ENCODE measurements at regions not wholly inside any gene's neighbourhood (a gene's known extent, or its start where the extent isn't known, plus 50 kb on each side); places are given as distances from the start of the nearest gene placed in this dataset.

DNA sequence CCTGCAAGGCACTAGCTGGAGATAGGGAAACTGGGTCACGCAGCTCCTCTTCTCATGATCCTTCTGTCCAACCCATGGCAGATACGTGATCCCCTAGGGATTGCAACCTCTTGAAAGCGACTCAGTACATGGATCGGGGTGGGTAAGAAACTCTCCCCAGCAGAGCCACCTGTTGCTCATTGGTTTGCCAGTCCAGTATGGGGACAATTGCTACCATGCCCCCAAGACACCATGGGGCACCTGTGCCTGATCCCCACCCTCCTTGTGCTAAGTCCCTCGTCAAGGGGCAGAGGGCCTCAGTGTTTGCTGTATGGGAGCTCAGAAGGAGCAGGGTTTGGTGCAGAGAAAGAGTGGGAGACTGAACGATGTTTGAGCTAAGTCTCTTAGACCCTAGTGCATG is 500.9 kb downstream of the ENC1 start:
- no peak for DNase-seq

DNA sequence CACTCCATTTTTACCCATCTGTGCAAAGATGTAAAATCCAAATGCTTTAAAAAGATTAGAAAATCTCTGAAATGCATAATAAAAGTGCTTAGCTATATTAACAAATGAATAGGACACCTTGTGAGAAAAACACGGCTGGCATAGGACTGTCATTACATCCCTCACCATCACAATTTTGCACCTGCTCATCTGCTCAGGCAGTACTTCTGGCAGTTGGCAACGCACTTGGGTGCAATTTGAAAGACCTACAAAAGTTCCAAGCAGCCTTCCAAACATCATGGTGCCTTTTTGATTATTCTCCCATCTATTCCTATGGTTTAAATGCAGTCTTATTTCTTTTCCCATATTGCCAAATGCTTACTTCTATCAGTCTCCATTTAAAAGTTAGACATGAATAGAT is 501.8 kb downstream of the ENC1 start:
- no peak for DNase-seq

- DNase-seq: no peak
Measured at GRCh38 chr5:74136276-74136825, 504.2 kb downstream of the ENC1 start.

GRCh38 chr5:74135033-74135432 is 505.5 kb downstream of the ENC1 start:
- no peak for DNase-seq

GRCh38 chr5:74132485-74132884 is 506.5 kb downstream of the ARHGEF28 start:
- DNase-seq: no peak

DNA sequence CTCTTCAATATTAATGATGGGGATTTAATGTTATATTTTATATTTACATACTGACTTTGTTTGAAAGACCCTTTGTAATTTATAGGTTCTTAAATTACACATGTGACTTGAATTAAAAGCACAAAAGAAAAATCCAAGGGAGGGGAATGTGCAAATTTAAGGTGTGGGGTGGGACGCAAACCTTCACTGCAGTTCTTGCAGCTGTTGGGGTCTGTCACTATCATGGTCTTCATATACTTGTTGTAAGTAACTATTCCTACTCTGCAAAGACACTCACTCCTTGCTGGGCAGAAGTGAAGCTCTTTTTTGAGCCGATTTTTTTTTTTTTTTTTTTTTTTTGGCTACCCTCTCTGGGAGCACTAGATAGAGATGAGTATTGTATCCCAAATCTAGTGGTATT is 505.3 kb downstream of the ARHGEF28 start:
- DNase-seq: no peak

DNA sequence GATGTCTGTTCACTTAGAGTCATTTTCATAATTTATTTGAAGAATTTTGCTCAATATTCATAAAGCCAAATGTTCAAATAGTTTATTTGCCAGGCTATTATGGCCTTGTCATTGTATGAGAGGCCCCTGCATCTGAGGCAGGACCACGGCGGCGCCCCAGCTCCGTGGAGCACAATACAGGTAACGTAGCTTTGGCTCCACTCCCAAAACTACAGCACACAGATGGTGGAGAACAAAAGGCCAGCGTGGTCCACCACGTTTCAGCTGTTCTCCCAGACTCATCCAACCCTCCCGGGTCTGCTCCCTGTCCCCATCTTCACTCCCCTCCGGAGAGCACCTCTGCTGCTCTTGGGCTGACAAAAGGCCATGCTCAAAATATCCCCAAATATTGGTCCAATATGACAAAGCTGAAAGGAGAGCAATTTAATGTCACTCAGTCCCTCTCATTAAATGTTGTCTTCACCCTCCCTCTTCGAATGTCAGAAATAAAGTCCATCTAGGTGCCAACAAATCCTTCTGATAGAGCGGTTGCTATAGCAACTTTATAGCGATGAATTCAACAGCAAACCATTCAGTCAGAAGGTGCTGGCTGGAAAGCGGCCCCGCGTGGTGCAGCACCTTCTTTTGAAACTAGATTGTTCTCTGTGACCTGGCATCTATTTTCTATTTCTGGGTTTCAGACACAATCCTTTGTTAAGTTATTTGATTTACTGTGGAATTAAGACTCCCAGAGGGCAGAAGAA is 504.3 kb downstream of the ARHGEF28 start:
- no peak for DNase-seq

DNA sequence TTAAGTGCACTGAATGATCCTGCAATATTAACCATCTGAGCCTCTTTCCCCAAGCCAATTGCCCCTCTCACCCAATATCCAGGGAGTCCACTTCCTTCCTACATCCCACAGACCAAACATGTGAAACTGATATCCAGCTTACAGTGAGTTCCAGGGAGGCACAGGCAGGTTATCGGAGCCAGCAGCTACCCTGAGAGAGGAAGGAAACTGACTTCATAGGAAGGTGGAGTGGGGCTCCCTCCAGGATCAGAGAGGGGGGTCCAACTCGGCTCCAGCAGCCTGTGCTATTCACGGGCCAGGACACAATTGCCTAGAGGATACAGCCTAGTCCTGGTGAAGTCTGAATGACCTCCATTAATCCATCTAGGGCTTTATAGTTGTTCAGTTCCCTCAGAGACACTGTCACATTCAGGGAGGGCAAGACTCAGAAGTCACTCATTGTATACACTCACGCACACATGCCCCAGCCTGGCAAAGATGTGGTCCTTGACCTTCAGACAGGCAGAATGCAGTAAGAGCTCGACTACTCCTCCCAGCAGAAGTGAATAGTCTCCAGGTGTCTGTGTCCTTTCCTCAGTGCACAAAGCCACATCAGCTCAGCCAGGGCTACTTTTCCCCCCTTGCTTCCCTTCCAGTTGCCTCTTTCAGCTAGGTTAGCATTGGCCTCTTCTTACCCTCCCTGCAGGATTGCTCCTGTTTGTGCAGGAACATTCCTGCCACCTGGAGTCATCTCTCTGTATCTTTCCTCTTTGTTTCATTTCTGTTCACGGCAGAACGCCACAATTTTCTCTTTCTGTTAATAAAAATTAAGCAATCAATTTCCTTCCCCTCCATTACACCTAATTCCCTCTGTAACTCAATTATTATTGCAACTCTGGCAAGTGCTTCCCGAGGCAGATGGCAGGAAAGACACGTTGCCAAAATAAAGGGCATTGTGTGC is 501.7 kb downstream of the ARHGEF28 start:
- no peak for DNase-seq

DNA sequence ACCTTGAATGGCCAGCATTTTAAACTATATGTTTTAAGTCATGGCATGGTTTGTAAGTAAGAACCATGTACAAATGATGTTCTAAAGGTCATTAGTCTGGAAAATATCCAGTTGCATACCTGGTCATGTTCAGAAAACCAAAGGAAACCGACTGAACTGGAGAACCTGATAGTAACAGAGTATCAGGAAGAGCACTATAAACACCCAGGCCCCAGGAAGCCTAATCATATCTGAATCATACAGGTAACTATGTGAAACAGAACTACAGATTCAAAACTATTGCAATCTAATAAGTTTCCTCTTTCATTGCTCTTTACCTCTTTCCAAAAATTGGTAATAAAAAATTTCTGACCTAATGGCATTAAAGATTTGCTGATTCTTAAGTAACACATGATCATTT is 500.3 kb downstream of the ARHGEF28 start:
- no peak for DNase-seq

GRCh38 chr5:74124826-74125225 is 498.8 kb downstream of the ARHGEF28 start:
- DNase-seq: no peak

- DNase-seq: no peak
Measured at GRCh38 chr5:74123929-74124328, 497.9 kb downstream of the ARHGEF28 start.

DNA sequence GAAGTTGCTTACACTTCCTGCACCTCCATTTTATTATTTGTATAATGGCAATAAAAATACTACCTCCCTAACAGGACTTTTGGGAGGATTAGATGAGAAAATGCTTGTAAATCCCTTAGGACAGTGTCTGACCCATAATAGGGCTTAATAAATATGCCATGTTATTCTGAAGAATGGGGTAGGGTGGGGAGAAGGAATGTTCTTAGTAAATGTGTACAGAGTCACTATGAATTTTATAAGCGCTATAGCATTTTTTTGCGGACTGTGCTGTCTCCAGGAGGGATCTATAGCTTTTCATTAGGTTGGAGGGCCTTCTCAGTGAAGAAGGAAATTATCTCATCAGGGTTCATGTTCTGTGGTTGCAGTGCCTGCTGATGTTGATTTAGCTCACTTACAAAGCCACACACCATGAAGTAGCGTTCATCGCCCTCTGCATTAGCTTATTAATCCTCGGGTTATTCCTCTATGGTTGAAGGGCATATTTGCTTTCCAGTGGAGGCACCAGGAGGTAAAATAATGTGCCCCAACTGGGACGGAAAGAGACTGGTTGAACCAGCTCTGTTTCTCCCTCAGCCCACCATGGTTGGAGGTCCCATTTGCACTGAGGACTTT is 497.1 kb downstream of the ARHGEF28 start:
- DNase-seq: no peak

DNA sequence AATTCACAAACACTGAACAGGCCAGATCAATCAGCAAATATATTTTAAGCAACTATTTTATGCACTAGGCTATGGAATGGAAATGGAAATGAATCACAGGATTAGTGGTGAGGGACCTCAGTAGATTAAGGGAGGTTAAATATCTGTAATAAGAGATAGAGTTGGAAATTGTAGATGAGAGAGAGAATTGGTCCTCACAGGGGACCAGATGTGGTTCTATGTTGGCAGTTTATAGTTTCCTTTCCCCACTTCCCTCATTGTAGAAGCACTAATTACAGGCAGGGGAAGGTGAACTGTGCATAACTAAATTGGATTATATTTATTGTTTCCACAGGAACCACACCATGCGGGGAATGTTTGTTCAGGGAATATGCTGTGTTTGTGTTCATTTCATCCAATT is 496.2 kb downstream of the ARHGEF28 start:
- DNase-seq: no peak

DNA sequence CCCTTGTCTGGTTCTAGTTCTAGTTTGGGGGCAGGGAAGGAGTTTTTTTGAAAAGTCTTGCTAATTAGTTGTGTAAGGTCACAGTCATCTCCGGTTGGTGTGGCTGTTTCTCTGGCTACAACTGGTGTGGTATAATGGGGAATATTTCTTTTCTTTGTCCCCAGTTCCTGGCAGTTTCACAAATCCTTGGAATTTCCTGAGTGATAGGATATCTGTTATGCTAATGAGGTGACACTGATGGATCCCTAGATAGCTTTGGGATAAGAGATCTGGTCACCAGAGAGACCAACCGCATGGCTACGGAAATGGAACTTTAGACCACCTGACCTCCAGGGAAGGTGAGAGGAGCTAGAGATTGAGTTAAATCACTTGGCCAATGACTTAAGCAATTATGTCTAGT is 494.6 kb downstream of the ARHGEF28 start:
- DNase-seq: no peak

DNA sequence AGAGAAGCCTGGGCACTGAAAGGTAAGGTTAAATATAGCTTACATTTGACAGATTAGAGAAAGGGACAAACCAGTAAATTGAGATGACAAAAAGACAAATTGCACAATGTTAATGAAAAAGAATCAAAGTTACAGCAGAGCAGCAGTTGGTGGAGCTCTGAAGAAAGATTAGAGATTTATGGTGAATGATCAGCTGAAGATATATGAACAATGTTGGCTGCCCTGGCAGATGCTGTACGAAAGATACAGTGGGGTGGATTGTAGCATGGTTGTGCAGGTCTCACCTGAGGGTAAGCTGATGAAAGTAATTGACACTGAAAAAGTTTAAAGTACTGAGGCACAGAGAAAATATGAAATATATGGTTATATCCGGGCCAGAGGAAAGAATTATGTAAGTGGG is 492.1 kb downstream of the ARHGEF28 start:
- no peak for DNase-seq

GRCh38 chr5:74116984-74117383 is 491.0 kb downstream of the ARHGEF28 start:
- no peak for DNase-seq

DNA sequence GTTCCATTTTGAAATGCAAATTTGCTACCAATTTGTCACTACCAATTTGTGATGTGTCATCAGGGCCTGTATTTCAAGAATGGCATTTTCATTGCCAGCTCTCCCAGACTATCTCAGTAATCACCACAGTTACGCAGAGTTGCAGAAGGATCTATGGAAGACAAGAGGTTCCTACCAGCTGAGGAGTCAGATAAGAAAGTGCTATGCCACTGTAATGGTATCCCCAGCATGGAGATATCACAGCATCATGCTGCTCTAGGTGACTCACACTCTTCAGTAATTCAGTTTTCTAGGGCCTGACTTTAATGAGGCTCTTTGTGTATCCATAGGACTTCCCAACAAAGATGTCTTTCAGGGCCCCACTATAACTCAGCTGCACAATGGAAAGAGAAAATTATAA is 490.3 kb downstream of the ARHGEF28 start:
- no peak for DNase-seq

DNA sequence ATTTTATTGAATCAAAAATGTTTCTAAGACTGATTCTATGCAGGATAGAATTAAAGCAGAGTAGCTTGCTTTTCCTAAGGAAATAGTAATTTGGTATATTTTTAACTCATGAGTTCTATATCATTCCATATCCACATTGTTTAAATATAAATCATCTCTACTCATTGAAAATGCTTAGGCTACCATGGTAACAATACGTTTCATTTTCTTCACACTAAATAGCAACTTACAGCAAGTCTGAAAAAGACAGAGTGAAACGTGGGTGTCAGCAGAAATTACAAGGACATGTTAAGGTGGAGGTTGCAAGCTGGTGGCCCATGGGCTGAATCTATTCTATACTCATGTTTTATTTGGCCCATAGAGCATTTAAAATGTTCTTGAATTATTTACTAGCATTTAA is 487.9 kb downstream of the ARHGEF28 start:
- DNase-seq: no peak

GRCh38 chr5:74113196-74113540 is 487.2 kb downstream of the ARHGEF28 start:
- no peak for DNase-seq

DNA sequence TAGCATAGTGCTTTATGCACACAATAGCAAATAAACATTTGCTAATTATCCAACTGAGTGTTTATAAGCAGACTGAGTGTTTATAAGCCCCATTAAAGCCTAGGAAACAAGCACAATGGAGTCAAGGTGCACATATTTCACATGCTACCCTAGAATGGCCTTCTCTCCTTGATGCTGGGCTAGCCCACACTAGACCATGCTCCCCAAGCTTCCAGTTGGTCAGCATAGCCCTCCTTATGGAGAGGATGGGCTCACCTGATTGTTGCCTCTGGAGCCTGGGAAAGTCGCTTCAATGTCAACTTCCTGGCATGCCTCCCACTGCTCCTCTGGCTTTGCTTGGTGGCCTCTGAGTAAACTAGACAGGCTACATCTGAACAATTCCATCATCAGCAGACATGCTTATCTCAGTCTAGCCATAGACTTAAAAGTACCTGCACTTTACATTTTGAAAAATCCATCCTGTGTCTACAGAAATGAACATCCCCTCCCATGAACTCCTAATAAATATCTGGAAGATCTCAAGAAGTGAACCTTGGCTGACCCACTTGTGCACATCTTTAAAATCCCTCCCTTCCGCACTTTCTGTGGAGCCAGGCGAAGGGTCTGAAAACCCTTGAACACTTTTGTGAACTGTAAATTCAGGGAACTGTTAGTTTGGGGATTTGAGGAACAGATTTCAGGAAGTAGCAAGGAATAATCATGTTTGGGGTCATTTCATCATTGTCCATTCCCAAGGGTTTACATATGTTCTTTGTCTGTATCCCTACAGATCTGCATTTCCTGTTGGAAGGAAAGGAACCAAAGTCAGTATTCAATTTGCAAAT is 486.6 kb downstream of the ARHGEF28 start:
- DNase-seq: no peak

- DNase-seq: no peak
Measured at GRCh38 chr5:74111764-74112163, 485.8 kb downstream of the ARHGEF28 start.

GRCh38 chr5:74109344-74109743 is 483.3 kb downstream of the ARHGEF28 start:
- no peak for DNase-seq

DNA sequence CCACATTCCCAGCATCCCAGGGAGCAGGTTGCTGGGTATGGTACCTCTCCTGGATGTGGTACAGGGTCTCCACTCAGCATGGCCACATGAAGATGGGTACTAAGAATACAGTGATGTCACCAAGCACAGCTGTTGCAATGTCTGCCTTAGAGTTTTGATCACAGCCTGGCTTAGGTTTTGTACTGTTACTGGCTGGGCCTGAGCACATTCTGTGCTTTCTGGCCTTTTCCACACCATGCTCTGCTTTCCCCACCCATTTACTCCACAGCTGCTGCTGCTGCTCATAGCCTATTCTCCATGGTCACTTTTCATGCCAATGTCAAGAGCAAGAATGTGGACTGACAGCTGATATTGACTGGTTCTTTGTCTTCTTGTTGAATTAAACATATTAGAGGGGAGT is 481.9 kb downstream of the ARHGEF28 start:
- DNase-seq: no peak
